ENCODE measurements at regions not wholly inside any gene's neighbourhood (a gene's known extent, or its start where the extent isn't known, plus 50 kb on each side); places are given as distances from the start of the nearest gene placed in this dataset.
A peak's percentile ranks its signal among the peaks of the same experiment; 100 is the strongest.
"Not testable (repeated sequence)": the region's sequence is repeated elsewhere in the genome, so short reads cannot be mapped to it uniquely, and the experiment has no call there.

- in situ Hi-C loops (cut with MboI; ENCODE audit: low pct_unique_long_range_greater_than_20kb, low sequenced_read_pairs, unreplicated experiment), result loop anchor here (10.0 kb wide), 1 partner anchor 119 kb away; no protein-coding TSS in a partner anchor
- no peak for TF ChIP-seq CTCF (IDR thresholded peaks at IDR 0.05; ENCODE audit: extremely low read depth, insufficient read depth, missing control alignments)
- DNase-seq (ENCODE audit: low spot score), result no peak
These were observed 62.2 kb downstream of the CCNE1 start for GRCh38 chr19:29873801-29874575.

DNA sequence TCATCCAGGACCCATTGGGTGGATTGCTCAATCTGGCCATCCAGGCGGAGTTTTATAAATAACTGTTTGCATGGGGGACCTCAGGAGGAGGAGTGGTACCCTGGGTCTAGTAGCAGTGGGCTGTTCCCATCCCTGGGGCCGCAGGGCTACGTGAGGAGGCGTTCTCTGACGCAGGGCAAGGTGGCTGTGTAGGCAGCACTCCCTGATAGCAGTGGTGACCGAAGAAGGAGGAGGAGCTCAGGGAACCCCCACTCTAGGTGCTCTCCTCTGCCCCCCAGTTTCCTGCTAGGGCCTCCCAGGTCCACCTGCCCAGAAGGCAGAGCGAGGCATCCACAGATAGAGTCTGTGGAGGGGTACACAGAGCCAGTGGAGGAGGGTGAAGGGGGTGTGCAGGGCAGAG lies 64.1 kb downstream of the CCNE1 start:
- TF ChIP-seq CTCF (IDR thresholded peaks at IDR 0.05; ENCODE audit: extremely low read depth, insufficient read depth, missing control alignments), result no peak
- in situ Hi-C loops (cut with MboI; ENCODE audit: low pct_unique_long_range_greater_than_20kb, low sequenced_read_pairs, unreplicated experiment), result loop anchor here (10.0 kb wide), 1 partner anchor 121 kb away; no protein-coding TSS in a partner anchor
- no peak for DNase-seq (ENCODE audit: low spot score)

DNA sequence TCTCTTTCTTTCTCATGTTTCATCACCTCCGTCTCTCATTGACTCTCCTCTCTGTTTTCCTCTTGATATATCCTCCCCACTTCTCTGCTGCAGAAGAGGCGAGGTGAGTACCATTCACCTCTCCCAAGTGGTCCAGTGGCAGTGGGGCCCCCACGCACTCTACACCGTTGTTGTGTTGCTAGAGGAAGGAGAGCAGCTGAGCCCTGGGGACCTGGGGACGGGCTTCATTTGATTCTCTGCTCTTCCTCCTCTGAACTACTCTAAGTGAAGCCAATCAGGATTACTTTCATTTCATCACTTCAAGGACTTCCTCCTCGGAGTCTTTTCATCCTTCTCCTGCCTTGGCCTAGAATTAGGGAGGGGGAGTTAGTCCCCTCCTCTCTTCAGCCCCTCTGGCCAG lies 64.6 kb downstream of the CCNE1 start:
- in situ Hi-C loops (cut with MboI; ENCODE audit: low pct_unique_long_range_greater_than_20kb, low sequenced_read_pairs, unreplicated experiment), result loop anchor here (10.0 kb wide), 1 partner anchor 122 kb away; no protein-coding TSS in a partner anchor

DNA sequence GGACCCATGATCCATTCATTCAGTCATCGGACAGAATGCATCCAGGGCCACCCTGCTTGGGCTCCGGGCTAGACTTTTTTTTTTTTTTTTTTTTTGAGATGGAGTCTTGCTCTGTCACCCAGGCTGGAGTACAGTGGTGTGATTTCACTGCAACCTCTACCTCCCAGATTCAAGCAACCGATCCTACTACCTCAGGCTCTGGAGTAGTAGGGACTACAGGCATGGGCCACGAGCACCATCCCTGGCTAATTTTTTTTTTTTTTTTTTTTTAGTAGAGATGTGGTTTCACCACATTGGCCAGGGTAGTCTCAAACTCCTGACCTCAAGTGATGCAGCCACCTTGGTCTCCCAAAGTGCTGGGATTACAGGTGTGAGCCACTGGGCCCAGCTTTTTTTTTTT lies 65.1 kb downstream of the CCNE1 start:
- DNase-seq (ENCODE audit: low spot score), result not testable (repeated sequence)
- in situ Hi-C loops (cut with MboI; ENCODE audit: low pct_unique_long_range_greater_than_20kb, low sequenced_read_pairs, unreplicated experiment), result loop anchor here (10.0 kb wide), 1 partner anchor 122 kb away; no protein-coding TSS in a partner anchor

More for the DNA sequence above, 64.6 kb downstream of the CCNE1 start:
- no peak for TF ChIP-seq CTCF (IDR thresholded peaks at IDR 0.05; ENCODE audit: extremely low read depth, insufficient read depth, missing control alignments)
- DNase-seq (ENCODE audit: low spot score), result no peak

- peak; percentile 38 for DNase-seq (ENCODE audit: low spot score)
- in situ Hi-C loops (cut with MboI; ENCODE audit: low pct_unique_long_range_greater_than_20kb, low sequenced_read_pairs, unreplicated experiment), result loop anchor here (10.0 kb wide), 1 partner anchor 124 kb away; no protein-coding TSS in a partner anchor
- no peak for TF ChIP-seq CTCF (IDR thresholded peaks at IDR 0.05; ENCODE audit: extremely low read depth, insufficient read depth, missing control alignments)
These were observed 62.9 kb upstream of the URI1 start for GRCh38 chr19:29878973-29879654.

GRCh38 chr19:29879655-29879974 lies 62.4 kb upstream of the URI1 start:
- DNase-seq (ENCODE audit: low spot score), result no peak
- in situ Hi-C loops (cut with MboI; ENCODE audit: low pct_unique_long_range_greater_than_20kb, low sequenced_read_pairs, unreplicated experiment), result loop anchor here (10.0 kb wide), 1 partner anchor 125 kb away; no protein-coding TSS in a partner anchor
- TF ChIP-seq CTCF (IDR thresholded peaks at IDR 0.05; ENCODE audit: extremely low read depth, insufficient read depth, missing control alignments), result no peak

Data from GM13977 (cell line).